ENCODE measurements at regions not wholly inside any gene's neighbourhood (a gene's known extent, or its start where the extent isn't known, plus 50 kb on each side); places are given as distances from the start of the nearest gene placed in this dataset.

- no peak for TF ChIP-seq CTCF (IDR thresholded peaks at IDR 0.05; ENCODE audit: low read depth, low read length)
- TF ChIP-seq EZH2phosphoT487 (IDR thresholded peaks at IDR 0.05; ENCODE audit: low read depth): no peak
Observed at GRCh38 chr4:147060151-147060931, 114.7 kb upstream of the TTC29 start.
